ENCODE measurements at regions not wholly inside any gene's neighbourhood (a gene's known extent, or its start where the extent isn't known, plus 50 kb on each side); places are given as distances from the start of the nearest gene placed in this dataset.

GRCh38 chr2:67046591-67046990 lies 350.5 kb upstream of the ETAA1 start:
- no peak for DNase-seq (ENCODE audit: missing footprints)
- intact Hi-C loops (cut with DNase I), result no loop called here
- no peak for ATAC-seq

DNA sequence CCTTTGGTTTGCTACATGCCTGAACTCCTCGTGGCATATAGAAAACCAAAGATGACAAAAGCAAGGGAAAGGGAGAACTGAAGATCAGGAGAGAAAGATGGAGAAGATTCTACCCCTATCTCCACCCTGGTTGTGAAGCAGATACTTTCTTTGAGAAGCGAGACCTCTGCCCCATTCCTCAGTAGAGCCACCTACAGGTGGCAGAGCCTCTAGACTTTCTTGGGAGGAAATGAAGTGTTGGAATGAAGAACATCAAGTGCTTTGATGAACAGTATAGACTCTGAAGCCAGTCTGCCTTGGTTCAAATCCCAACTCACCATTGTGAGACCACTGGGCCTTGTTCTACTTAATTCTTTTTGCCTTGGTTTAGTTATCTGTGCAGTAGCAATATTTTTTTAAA lies 348.8 kb upstream of the ETAA1 start:
- intact Hi-C loops (cut with DNase I), result no loop called here
- DNase-seq (ENCODE audit: missing footprints), result no peak

GRCh38 chr2:67050622-67051021 lies 346.5 kb upstream of the ETAA1 start:
- no peak for ATAC-seq
- intact Hi-C loops (cut with DNase I), result no loop called here
- DNase-seq (ENCODE audit: missing footprints), result no peak

More for the DNA sequence above, 348.8 kb upstream of the ETAA1 start:
- no peak for ATAC-seq

DNA sequence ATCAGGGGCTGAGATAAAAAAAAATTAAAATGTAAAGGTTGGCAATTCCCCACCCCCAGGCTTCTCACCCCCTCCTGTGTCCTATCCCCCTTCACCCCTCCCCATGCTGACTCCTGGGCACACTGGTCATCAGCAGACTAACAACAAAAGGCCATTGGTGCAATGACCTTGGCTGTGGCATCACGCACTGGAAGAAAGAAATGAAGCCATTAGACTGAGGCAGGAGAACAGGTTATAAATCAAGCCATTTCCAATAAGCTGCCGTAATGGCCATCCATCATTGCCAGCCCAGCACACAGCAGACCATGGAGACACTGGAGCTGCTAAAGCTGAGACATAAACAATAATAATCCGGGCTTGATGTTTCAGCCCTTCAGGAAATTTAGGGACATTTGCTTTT lies 342.4 kb upstream of the ETAA1 start:
- ATAC-seq, result no peak
- no peak for DNase-seq (ENCODE audit: missing footprints)
- intact Hi-C loops (cut with DNase I), result no loop called here

DNA sequence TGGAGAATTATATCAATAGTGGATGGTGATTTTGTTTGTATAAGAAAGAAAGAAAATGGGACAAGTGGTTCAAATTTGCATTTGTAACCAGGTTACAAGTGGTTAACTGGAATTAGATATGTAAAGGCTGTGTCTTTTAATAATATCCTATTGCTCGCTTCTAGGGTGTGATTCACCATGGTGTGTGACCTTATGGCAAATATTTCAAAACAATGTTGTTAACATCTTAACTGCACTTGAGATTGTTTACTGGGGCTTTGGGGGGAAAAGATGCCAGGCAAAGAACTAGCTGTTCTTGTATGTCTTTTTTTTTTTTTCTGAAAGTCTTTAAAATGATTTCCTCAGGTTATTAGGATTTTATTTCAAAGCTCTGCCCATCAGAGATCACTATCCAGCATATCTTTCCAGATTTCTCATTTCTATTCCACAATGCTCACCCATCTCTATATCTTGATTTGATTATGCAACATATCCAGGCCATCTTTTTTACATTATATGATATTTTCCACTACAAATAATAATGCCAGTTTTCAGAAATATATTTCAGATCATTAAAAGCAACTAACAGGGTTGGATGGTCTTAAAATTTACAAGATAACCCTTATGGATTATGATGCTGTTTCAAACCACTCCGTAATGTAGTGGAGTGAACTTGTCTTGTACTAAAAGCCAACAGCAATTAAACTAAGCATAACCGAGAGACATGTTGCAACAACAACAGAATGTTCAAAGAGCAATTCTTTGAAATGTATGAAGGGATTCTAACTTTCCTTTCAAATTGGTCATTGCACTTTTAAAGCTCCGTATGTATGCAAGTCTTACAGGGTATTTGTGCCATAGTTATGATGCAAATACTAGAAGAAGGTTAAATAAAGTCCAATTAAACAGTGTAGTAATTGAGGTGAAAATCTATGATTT lies 341.5 kb upstream of the ETAA1 start:
- DNase-seq (ENCODE audit: missing footprints) (no peak), ATAC-seq (no peak)

GRCh38 chr2:67057123-67057522 lies 340.0 kb upstream of the ETAA1 start:
- ATAC-seq (no peak), DNase-seq (ENCODE audit: missing footprints) (no peak)
- intact Hi-C loops (cut with DNase I), result no loop called here

More for the DNA sequence above, 341.5 kb upstream of the ETAA1 start:
- intact Hi-C loops (cut with DNase I), result no loop called here

GRCh38 chr2:67057901-67058703 lies 339.0 kb upstream of the ETAA1 start:
- peak; percentile 37 for ATAC-seq
- no peak for DNase-seq (ENCODE audit: missing footprints)
- intact Hi-C loops (cut with DNase I), result no loop called here

- DNase-seq (ENCODE audit: missing footprints), result no peak
- intact Hi-C loops (cut with DNase I), result no loop called here
- no peak for ATAC-seq
Observed at GRCh38 chr2:67065046-67065445, 332.1 kb upstream of the ETAA1 start.

DNA sequence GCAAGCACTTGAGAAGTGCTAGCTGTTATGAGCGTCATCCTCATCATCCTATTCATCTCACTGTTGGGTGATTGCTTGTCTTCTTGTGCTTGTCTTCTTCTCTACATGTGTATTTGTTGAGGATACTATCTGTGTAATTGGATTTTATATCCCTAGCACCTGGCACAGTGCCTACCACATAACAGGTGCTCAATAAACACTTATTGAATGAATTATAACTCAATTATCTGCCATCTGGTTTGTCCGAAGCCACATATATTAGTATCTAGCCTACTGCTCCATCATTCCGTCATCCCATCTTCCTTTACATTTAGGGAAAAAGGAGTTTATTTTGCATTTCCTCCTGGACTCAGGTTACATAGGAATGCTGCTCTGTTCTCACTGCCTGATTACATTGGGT lies 330.4 kb upstream of the ETAA1 start:
- ATAC-seq (no peak), DNase-seq (ENCODE audit: missing footprints) (no peak)
- intact Hi-C loops (cut with DNase I), result no loop called here

GRCh38 chr2:67067656-67068055 lies 329.5 kb upstream of the ETAA1 start:
- no peak for ATAC-seq
- intact Hi-C loops (cut with DNase I), result no loop called here
- no peak for DNase-seq (ENCODE audit: missing footprints)

GRCh38 chr2:67070826-67071225 lies 326.3 kb upstream of the ETAA1 start:
- ATAC-seq, result no peak
- intact Hi-C loops (cut with DNase I), result no loop called here
- DNase-seq (ENCODE audit: missing footprints), result no peak

GRCh38 chr2:67075056-67075455 lies 322.1 kb upstream of the ETAA1 start:
- ATAC-seq (no peak), DNase-seq (ENCODE audit: missing footprints) (no peak)
- intact Hi-C loops (cut with DNase I), result no loop called here

- no peak for ATAC-seq
Observed at GRCh38 chr2:67075530-67076238, 321.4 kb upstream of the ETAA1 start.

DNA sequence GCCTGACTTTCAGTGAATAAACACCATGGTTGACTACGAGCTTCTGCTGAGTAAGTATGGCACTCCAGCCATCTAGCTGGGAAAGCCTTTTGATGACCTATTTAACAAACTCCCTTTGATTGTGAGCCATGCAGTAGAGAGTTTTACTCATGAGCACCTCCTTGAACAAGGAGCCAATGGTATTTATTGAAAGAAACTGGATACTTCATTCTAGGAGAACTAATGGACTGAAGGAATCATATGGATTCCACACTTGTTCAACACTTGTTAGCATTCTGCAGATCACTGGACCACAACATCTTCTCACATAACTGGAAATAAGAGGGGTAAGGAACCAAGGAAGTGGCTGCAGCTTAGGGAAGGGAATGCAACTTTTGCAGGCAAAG lies 320.9 kb upstream of the ETAA1 start:
- intact Hi-C loops (cut with DNase I), result no loop called here
- ATAC-seq (no peak), DNase-seq (ENCODE audit: missing footprints) (no peak)

More at GRCh38 chr2:67075530-67076238, 321.4 kb upstream of the ETAA1 start:
- DNase-seq (ENCODE audit: missing footprints), result no peak
- intact Hi-C loops (cut with DNase I), result no loop called here

DNA sequence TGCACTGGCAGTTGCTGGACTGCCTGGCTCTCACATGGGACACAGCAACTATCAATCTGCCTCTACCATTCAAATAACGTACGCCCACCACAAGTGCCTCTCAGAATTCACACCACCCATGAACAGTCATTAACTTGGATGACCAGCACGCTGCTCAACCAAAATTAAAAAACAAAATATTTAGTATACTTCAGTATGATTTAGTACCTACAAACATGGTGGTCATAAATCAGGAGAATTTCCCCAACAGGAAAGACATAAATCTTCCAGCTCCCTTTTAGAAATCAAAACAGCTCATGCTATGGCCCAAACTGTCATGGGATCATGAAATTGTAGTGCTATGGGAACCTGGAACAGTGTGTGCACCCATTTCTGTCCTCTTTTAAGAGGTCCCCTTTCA lies 317.4 kb upstream of the ETAA1 start:
- ATAC-seq (no peak), DNase-seq (ENCODE audit: missing footprints) (no peak)
- intact Hi-C loops (cut with DNase I), result no loop called here

DNA sequence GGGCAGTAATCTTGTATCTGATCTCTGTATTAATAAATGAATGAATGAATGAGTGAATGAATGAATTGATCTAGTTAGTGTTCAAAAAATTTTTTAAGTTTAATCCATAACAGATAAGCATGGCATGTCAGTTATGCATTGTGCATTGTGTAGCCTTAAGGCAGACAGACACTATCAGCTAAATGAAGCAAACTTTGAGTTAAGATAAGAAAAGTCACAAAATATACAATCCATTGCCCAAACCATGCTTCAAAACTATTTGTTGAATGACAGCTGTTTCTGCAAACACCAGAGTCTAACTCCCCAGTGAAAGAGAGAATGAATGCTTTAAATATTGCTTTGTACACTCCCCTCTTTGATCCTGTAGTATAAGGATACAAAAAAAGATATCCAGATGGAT lies 314.3 kb upstream of the ETAA1 start:
- intact Hi-C loops (cut with DNase I), result no loop called here
- ATAC-seq, result no peak

GRCh38 chr2:67083951-67084350 lies 313.2 kb upstream of the ETAA1 start:
- intact Hi-C loops (cut with DNase I), result no loop called here
- no peak for DNase-seq (ENCODE audit: missing footprints)
- ATAC-seq, result no peak

More for the DNA sequence above, 314.3 kb upstream of the ETAA1 start:
- DNase-seq (ENCODE audit: missing footprints), result no peak

GRCh38 chr2:67085146-67085545 lies 312.0 kb upstream of the ETAA1 start:
- ATAC-seq (no peak), DNase-seq (ENCODE audit: missing footprints) (no peak)
- intact Hi-C loops (cut with DNase I), result no loop called here

- no peak for DNase-seq (ENCODE audit: missing footprints)
- intact Hi-C loops (cut with DNase I), result no loop called here
- no peak for ATAC-seq
Observed at GRCh38 chr2:67091681-67092080, 305.5 kb upstream of the ETAA1 start.
